ENCODE measurements at regions not wholly inside any gene's neighbourhood (a gene's known extent, or its start where the extent isn't known, plus 50 kb on each side); places are given as distances from the start of the nearest gene placed in this dataset.

DNA sequence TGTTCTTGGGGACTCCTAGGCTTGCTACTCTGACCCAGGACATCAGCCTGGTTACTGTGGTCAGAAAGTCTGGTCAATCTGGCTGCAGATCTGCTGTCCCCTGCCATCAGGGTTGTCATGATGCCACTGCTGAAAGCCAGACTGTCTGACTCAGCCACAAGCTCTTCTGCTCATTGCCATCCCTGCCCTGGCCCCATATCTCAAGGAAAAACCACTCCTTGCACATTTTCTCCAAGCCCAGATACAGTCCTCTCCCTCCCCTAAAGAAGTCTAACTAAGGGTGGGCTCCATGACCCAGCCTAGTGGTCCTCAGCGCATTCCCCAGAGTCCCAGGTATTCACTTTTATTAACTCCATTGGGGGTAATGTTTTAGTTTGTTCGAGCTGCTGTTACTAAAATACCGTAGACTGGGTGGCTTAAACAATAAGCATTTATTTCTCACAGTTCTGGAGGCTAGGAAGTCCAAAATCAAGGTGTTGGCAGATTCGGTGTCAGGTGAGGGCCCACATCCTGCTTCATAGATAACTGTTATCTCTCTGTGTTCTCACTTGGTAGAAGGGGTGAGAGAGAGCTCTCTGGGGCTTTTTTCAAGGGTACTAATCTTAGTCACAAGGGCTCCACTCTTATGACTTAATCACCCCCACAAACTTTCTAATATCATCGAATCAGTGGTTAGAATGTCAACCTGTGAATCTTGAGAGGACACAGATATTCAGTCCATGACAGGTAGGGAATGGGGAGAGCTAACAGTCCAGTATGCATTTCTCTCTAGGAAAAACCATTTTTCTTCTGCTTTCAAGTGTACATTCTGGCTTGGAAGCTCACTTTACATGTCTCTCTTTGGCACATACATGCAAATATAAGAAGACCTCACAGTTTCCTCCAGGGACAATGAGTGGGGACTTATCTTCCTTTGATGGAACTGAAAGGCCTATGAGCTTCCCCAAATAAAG lies 94.8 kb upstream of the CXCR4 start:
- DNase-seq (no peak), ATAC-seq (no peak)
- peaks cover 8 to 71% of the 10 kb centered on the region in 2 donors for H3K4me1 ChIP-seq
- intact Hi-C loops (cut with DNase I), result no loop called here
- no peaks in the 10 kb centered on the region for H3K27me3 ChIP-seq
- H3K36me3 ChIP-seq, result no peaks in the 10 kb centered on the region
- TF ChIP-seq, protein P1, sequence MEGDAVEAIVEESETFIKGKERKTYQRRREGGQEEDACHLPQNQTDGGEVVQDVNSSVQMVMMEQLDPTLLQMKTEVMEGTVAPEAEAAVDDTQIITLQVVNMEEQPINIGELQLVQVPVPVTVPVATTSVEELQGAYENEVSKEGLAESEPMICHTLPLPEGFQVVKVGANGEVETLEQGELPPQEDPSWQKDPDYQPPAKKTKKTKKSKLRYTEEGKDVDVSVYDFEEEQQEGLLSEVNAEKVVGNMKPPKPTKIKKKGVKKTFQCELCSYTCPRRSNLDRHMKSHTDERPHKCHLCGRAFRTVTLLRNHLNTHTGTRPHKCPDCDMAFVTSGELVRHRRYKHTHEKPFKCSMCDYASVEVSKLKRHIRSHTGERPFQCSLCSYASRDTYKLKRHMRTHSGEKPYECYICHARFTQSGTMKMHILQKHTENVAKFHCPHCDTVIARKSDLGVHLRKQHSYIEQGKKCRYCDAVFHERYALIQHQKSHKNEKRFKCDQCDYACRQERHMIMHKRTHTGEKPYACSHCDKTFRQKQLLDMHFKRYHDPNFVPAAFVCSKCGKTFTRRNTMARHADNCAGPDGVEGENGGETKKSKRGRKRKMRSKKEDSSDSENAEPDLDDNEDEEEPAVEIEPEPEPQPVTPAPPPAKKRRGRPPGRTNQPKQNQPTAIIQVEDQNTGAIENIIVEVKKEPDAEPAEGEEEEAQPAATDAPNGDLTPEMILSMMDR (IDR thresholded peaks at IDR 0.05), result no peak
- no peaks in the 10 kb centered on the region for H3K9me3 ChIP-seq
- peak overlapping the region in 1 of 2 donors; percentile 82 for H3K27ac ChIP-seq
- no peak overlapping the region for H3K4me3 ChIP-seq

DNA sequence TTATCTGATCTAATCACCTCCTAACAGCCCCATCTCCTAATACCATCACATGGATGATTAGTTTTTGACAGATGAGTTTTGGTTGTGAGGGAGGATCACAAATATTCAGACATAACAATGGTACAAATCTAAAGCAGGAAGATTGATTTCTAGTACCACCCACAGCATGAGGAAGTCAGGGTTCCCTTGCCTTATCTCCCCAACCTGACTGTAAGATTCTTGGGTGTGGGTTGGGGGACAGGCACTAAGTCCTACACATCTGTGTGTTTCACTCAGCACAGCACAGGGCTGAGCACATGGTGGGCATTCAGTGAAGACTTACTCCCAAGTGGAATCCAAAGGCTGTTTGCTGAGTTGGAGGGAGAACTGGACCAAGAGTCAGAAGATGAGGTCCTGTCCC lies 93.8 kb upstream of the CXCR4 start:
- intact Hi-C loops (cut with DNase I), result no loop called here
- no peak for DNase-seq
- Histone ChIP-seq H3K27ac (no peak overlapping the region), H3K4me3 (no peak overlapping the region), H3K4me1 (peaks cover 8 to 81% of the 10 kb centered on the region in 2 donors), H3K36me3 (no peaks in the 10 kb centered on the region), H3K27me3 (no peaks in the 10 kb centered on the region), H3K9me3 (no peaks in the 10 kb centered on the region)
- TF ChIP-seq, protein P1 (IDR thresholded peaks at IDR 0.05), result no peak
- ATAC-seq, result no peak

DNA sequence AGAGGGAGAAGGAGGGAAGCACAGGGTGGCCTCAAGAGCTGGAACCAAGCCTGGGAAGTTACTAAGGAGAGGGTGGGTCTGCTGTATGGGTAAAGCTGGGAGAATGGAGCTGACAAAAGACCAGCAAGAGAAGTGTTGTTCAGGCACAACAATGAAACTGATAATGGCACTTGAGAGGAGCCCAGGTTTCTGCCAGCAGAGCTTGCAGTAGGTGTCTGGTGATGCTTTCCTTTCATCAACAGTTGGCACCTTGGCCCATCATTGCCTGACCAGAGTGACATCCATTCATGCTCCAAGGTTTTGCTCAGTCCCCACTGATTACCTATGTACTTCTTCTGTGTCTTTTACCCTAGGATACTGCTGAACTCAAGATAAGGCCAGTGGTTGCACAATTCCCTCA lies 92.9 kb upstream of the CXCR4 start:
- H3K4me1 ChIP-seq, result peaks cover 8 to 76% of the 10 kb centered on the region in 2 donors
- H3K27me3 ChIP-seq, result no peaks in the 10 kb centered on the region
- peak overlapping the region in 1 of 2 donors; percentile 64 for H3K27ac ChIP-seq
- TF ChIP-seq, protein P1 (IDR thresholded peaks at IDR 0.05), result no peak
- no peaks in the 10 kb centered on the region for H3K9me3 ChIP-seq
- intact Hi-C loops (cut with DNase I), result no loop called here
- H3K4me3 ChIP-seq, result no peak overlapping the region
- no peaks in the 10 kb centered on the region for H3K36me3 ChIP-seq
- ATAC-seq (no peak), DNase-seq (no peak)

DNA sequence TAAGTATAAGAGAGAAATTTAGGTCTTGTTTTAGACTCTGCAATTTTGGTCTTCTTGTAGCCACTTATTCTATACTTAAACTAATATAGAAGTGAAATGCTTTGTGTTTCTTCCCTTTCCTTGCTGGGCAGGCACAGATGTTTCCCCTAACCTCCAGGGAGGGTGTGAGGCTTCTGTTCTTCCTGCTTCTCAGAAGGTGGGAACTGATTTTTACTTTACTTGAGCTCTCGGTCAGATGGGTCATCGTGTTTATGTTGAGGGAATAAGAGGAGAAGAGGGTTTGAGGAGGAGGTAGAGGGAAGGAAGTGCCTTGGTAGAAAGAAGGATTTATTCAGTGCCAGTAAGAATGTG lies 92.5 kb upstream of the CXCR4 start:
- H3K27me3 ChIP-seq, result no peaks in the 10 kb centered on the region
- H3K36me3 ChIP-seq, result no peaks in the 10 kb centered on the region
- TF ChIP-seq, protein P1 (IDR thresholded peaks at IDR 0.05), result no peak
- H3K4me3 ChIP-seq, result no peak overlapping the region
- ATAC-seq (no peak), DNase-seq (no peak)
- H3K9me3 ChIP-seq, result no peaks in the 10 kb centered on the region
- peak overlapping the region in 1 of 2 donors; percentile 64 for H3K27ac ChIP-seq
- intact Hi-C loops (cut with DNase I), result no loop called here
- peaks cover 8 to 73% of the 10 kb centered on the region in 2 donors for H3K4me1 ChIP-seq

DNA sequence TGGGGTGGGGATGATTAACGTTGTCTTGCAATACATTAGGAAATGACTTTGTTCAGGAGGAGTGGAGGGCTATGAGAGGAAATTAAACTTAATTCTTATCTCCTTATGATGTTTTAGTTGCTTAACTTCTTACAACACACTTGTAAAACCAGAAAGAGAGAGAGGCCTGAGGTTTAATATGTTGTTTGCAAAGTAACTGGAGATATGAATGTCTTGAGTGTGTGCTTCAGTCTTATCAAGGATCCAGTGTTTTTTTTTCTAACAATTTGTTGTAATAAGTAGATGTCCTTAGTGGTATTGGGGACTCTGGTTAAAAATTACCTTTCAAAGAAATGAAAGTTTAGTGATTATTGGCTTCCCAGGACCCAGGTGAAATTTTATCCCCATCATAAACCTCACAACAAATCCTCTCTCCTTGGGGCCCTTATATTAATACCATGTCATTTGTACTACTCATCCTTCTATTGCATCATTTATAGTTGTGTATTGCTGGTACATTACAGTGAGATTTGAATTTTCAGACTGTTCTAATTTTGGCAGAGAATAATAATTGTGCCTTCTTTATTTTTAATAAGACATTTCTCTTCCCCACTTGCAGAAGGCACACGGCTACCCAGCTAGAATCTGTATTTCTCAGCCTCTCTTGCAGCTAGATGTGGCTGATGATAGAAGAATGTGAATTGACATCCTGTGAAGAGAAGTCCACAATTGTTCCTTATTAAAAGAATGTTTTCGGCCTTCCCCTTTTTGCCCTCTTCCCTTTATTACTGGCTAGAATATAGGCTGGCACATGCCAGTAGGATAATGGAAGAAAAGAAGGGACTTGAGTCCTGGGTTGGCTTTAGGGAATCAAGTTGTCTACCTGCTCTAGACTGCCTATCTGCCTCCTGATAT lies 91.9 kb upstream of the CXCR4 start:
- DNase-seq (peak in 1 of 4 donors; percentile 31), ATAC-seq (peak; percentile 48)
- Histone ChIP-seq H3K4me3 (no peak overlapping the region), H3K27ac (peak overlapping the region in 1 of 2 donors; percentile 64), H3K9me3 (no peaks in the 10 kb centered on the region), H3K27me3 (no peaks in the 10 kb centered on the region), H3K4me1 (peaks cover 8 to 74% of the 10 kb centered on the region in 2 donors), H3K36me3 (no peaks in the 10 kb centered on the region)
- intact Hi-C loops (cut with DNase I), result no loop called here
- TF ChIP-seq, protein P1 (IDR thresholded peaks at IDR 0.05), result no peak

Measured in left lung (tissue), 4 donors.